ENCODE measurements at regions not wholly inside any gene's neighbourhood (a gene's known extent, or its start where the extent isn't known, plus 50 kb on each side); places are given as distances from the start of the nearest gene placed in this dataset.

DNA sequence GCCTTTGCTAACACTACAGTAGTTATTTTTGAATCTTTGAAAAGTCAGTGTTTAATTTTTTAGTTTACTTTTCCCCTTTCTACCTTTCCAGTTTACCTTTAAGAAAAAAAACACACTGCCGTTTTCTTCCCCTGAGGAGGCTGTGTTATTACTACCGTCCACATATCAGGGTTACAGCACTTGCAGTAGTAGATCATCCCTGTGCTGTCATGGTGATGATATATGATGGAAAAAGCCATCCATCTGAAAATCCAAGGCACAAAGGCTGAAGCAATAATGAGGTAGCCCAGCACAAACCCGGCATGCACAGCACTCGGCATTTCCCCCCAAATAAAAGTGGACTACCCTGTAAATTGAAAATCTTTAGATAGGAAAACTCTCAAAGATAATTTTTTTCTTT lies 258.7 kb downstream of the CXXC4 start:
- Histone ChIP-seq H3K27ac (no peak overlapping the region), H3K36me3 (replicated peaks in 1 of 2) (no peaks in the 10 kb centered on the region), H3K4me3 (no peak overlapping the region), H3K9me3 (replicated peaks in 1 of 3) (no peaks in the 10 kb centered on the region), H3K27me3 (no peaks in the 10 kb centered on the region), H3K4me1 (replicated peaks in 1 of 2) (no peaks in the 10 kb centered on the region)
- intact Hi-C loops (cut with DNase I) = no loop called here
- TF ChIP-seq, protein P1, sequence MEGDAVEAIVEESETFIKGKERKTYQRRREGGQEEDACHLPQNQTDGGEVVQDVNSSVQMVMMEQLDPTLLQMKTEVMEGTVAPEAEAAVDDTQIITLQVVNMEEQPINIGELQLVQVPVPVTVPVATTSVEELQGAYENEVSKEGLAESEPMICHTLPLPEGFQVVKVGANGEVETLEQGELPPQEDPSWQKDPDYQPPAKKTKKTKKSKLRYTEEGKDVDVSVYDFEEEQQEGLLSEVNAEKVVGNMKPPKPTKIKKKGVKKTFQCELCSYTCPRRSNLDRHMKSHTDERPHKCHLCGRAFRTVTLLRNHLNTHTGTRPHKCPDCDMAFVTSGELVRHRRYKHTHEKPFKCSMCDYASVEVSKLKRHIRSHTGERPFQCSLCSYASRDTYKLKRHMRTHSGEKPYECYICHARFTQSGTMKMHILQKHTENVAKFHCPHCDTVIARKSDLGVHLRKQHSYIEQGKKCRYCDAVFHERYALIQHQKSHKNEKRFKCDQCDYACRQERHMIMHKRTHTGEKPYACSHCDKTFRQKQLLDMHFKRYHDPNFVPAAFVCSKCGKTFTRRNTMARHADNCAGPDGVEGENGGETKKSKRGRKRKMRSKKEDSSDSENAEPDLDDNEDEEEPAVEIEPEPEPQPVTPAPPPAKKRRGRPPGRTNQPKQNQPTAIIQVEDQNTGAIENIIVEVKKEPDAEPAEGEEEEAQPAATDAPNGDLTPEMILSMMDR (IDR thresholded peaks at IDR 0.05) = no peak
- no peak for TF ChIP-seq POLR2A (IDR thresholded peaks at IDR 0.05)
- WGBS, 4 donors = 6 to 23% (median 13%) methylated on average over 4 of the region's 4 CpGs
- DNase-seq = no peak

DNA sequence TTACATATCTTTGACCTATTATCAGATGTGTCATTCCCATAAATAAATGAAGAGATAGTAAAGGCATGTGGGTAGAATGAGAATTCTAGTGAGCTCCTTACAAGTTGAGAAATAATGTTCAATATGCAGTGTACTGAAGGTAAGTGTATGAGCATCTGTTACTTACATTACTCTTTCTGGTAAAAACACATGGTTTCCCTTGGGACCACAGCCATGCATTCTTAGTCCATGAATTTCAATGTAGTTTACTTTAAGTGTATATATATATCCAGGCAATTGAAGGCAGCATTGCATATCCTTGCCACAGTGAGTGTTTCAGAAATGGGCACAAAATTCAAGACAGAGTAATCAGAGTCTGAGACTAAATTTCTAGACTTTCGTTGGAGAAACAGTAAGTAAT lies 277.2 kb downstream of the CXXC4 start:
- no peaks in the 10 kb centered on the region for H3K36me3 ChIP-seq (replicated peaks in 1 of 2)
- no peak overlapping the region for H3K27ac ChIP-seq
- TF ChIP-seq POLR2A (IDR thresholded peaks at IDR 0.05) = no peak
- TF ChIP-seq, protein P1 (IDR thresholded peaks at IDR 0.05) = no peak
- DNase-seq = no peak
- H3K4me3 ChIP-seq = no peak overlapping the region
- WGBS, 4 donors = 35 to 63% (median 53%) methylated on average over 1 of the region's 1 CpG
- no peaks in the 10 kb centered on the region for H3K4me1 ChIP-seq (replicated peaks in 1 of 2)
- intact Hi-C loops (cut with DNase I) = no loop called here
- H3K9me3 ChIP-seq (replicated peaks in 1 of 3) = no peaks in the 10 kb centered on the region
- no peaks in the 10 kb centered on the region for H3K27me3 ChIP-seq

DNA sequence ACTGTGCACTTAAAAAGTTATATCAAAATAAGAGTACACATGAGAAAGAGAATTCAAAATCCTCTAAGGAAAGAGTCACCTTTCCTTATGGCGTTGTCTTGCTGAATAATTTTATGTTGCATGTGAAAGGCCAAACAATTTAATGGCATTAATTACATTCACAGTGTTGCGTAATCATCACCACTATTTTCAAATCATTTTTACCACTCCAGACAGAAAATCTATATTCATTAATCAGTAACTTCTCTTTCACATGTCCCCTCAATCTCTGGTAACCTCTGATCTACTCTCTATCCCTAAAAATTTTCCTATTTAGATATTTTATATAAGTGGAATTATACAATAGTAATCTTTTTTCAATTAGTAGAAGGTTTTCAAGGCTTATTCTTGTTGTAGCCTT lies 283.0 kb downstream of the CXXC4 start:
- intact Hi-C loops (cut with DNase I) = no loop called here
- 76 to 89% (median 84%) methylated on average over 2 of the region's 2 CpGs for WGBS, 4 donors
- H3K9me3 ChIP-seq (replicated peaks in 1 of 3) = no peaks in the 10 kb centered on the region
- no peak for TF ChIP-seq POLR2A (IDR thresholded peaks at IDR 0.05)
- TF ChIP-seq, protein P1 (IDR thresholded peaks at IDR 0.05) = no peak
- H3K27me3 ChIP-seq = no peaks in the 10 kb centered on the region
- no peaks in the 10 kb centered on the region for H3K36me3 ChIP-seq (replicated peaks in 1 of 2)
- H3K4me1 ChIP-seq (replicated peaks in 1 of 2) = no peaks in the 10 kb centered on the region
- DNase-seq = no peak
- H3K4me3 ChIP-seq = no peak overlapping the region
- H3K27ac ChIP-seq = no peak overlapping the region

DNA sequence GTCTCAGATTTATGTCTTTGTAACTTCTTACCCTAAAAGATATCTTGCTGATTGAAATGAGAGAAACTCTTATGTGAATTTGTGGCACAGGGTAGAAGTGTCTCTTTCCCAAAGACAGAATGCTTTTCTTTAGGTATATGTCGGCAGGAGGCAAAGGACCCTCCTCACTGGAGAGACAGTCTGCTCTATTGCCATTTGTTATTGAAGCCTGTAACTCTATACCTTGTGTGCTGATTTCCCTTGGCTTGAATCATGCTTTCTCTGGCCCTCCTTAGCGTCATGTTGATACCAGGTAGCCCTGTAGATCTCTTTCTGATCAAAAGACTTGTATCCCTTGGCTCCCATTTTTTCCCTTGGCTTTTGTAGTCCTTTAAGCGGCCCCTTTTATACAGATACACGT lies 284.3 kb downstream of the CXXC4 start:
- 51 to 63% (median 58%) methylated on average over 4 of the region's 4 CpGs for WGBS, 4 donors
- Histone ChIP-seq H3K27ac (no peak overlapping the region), H3K9me3 (replicated peaks in 1 of 3) (no peaks in the 10 kb centered on the region), H3K4me3 (no peak overlapping the region), H3K36me3 (replicated peaks in 1 of 2) (no peaks in the 10 kb centered on the region), H3K4me1 (replicated peaks in 1 of 2) (no peaks in the 10 kb centered on the region), H3K27me3 (no peaks in the 10 kb centered on the region)
- TF ChIP-seq, protein P1 (IDR thresholded peaks at IDR 0.05) = no peak
- no peak for TF ChIP-seq POLR2A (IDR thresholded peaks at IDR 0.05)
- no peak for DNase-seq
- intact Hi-C loops (cut with DNase I) = no loop called here
